ENCODE measurements at regions not wholly inside any gene's neighbourhood (a gene's known extent, or its start where the extent isn't known, plus 50 kb on each side); places are given as distances from the start of the nearest gene placed in this dataset.

DNA sequence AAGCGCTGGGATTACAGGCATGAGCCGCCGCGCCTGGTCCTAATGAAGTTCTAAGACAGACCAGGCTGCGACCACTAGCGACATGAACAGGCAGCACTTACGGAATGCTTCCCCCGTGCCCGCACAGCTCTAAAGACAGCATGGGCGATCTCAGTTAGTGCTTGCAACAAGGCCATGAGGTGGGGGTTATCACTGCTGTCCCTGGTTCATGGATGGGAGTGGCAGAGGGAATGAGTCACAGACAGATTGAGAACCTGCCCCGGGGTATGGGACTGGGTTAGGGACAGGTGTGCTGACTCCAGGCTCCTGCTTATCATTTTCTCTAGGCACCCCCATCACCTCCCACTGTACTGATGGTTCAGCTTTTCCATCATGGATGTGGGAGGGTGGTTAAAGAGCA is 160.9 kb downstream of the VRK1 start:
- Histone ChIP-seq H3K4me1 (ENCODE audit: insufficient read depth, low read length) (peaks cover 2% of the 10 kb centered on the region; the same call in 1 of the 2 replicates), H3K4me3 (ENCODE audit: low read length) (no peak overlapping the region), H3K9me3 (ENCODE audit: insufficient read depth, low read depth, low read length) (no peaks in the 10 kb centered on the region), H3K36me3 (ENCODE audit: insufficient read depth, low read depth, low read length) (no peaks in the 10 kb centered on the region), H3K27ac (ENCODE audit: low read length) (no peak overlapping the region), H3K27me3 (ENCODE audit: insufficient read depth, low read length) (no peaks in the 10 kb centered on the region), H3K9ac (ENCODE audit: low read depth, low read length) (no peak overlapping the region)

DNA sequence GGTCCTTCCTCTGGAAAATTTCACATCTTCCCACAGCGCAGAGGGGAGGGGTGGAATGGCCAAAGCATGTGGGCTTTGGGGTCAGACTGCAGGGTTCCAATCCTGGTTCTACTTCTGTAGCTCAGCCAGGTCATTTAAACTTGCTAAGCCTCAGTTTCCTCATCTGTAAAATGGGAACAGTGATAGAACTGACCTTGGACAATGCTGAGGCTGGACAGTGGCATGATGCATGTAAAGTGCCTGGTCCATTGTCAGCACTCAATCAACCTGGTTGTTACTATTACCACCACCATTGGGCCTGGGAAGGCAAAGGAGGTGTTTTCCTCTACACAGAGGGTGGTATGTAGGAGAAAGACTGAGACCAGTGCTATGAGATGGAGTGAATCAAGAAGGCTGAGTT is 162.8 kb downstream of the VRK1 start:
- no peaks in the 10 kb centered on the region for H3K36me3 ChIP-seq (ENCODE audit: insufficient read depth, low read depth, low read length)
- H3K27ac ChIP-seq (ENCODE audit: low read length), result no peak overlapping the region
- H3K4me1 ChIP-seq (ENCODE audit: insufficient read depth, low read length), result no peaks in the 10 kb centered on the region
- no peak overlapping the region for H3K9ac ChIP-seq (ENCODE audit: low read depth, low read length)
- H3K27me3 ChIP-seq (ENCODE audit: insufficient read depth, low read length), result no peaks in the 10 kb centered on the region
- no peaks in the 10 kb centered on the region for H3K9me3 ChIP-seq (ENCODE audit: insufficient read depth, low read depth, low read length)
- H3K4me3 ChIP-seq (ENCODE audit: low read length), result no peak overlapping the region

DNA sequence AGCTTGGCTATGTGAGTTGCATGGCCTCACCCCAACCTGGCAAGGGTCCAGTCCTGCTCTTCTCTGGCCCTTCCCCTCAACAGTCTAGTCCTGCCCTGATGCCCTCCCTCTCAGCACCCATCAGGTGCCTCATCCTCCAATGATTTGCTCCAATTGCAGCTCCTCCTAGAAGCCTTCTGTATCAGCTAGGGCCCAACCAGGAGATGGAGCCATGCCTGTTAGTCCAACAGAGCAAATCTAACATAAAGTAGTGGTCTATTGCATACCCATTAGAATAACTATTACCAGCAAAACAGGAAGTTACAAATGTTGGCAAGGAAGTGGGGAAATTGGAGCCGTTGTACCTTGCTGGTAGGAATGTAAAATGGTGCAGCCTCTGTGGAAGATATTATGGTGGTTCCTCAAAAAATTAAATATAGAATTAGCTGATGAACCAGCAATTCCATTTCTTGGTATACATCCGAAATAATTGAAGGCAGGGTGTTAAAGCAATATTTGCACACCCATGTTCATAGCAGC is 163.5 kb downstream of the VRK1 start:
- Histone ChIP-seq H3K27me3 (ENCODE audit: insufficient read depth, low read length) (no peaks in the 10 kb centered on the region), H3K27ac (ENCODE audit: low read length) (no peak overlapping the region), H3K4me1 (ENCODE audit: insufficient read depth, low read length) (no peaks in the 10 kb centered on the region), H3K36me3 (ENCODE audit: insufficient read depth, low read depth, low read length) (no peaks in the 10 kb centered on the region), H3K9ac (ENCODE audit: low read depth, low read length) (no peak overlapping the region), H3K4me3 (ENCODE audit: low read length) (no peak overlapping the region), H3K9me3 (ENCODE audit: insufficient read depth, low read depth, low read length) (no peaks in the 10 kb centered on the region)

DNA sequence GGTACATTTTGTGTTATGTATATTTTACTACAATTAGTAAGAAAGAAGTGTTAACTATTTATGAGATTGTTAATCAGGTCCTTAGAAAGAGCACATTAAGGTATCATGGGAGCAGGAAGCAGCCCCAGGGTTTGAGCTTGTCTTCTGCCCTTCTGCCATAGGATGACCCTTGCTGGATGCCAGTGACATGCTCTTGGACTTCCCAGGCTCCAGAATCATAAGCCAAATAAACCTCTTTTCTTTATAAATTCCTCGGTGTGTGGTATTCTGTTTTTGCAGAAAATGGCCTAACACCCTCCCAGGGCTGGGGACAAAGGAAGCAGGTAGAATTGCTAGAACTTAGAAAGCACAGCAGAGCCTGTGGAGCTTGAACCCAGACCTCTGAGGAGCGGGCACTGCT is 164.7 kb downstream of the VRK1 start:
- Histone ChIP-seq H3K9me3 (ENCODE audit: insufficient read depth, low read depth, low read length) (no peaks in the 10 kb centered on the region), H3K4me3 (ENCODE audit: low read length) (no peak overlapping the region)

DNA sequence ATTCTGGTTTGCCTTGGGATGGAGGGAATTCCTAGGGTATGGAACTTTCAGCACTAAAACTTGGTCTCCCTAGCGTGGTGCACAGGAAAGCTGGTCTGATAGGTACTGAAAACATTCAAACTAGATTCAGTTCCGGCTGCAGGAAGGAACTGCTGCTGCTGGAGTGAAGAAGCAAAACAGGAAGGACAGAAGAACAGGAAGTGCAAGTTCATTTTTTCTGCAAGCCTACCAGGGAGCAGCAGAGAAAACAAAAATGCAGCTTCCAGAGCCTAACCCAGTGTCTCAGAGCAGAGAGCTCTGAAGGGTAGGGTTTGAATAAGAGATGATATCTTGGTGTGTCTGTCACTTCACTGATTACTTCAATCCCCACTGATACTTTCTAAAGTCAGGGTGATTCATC is 165.2 kb downstream of the VRK1 start:
- Histone ChIP-seq H3K4me3 (ENCODE audit: low read length) (no peak overlapping the region), H3K27ac (ENCODE audit: low read length) (no peak overlapping the region), H3K9ac (ENCODE audit: low read depth, low read length) (no peak overlapping the region), H3K36me3 (ENCODE audit: insufficient read depth, low read depth, low read length) (no peaks in the 10 kb centered on the region), H3K4me1 (ENCODE audit: insufficient read depth, low read length) (peaks cover 4% of the 10 kb centered on the region; the same call in 1 of the 2 replicates), H3K9me3 (ENCODE audit: insufficient read depth, low read depth, low read length) (no peaks in the 10 kb centered on the region), H3K27me3 (ENCODE audit: insufficient read depth, low read length) (no peaks in the 10 kb centered on the region)

More for the DNA sequence above, 164.7 kb downstream of the VRK1 start:
- Histone ChIP-seq H3K9ac (ENCODE audit: low read depth, low read length) (no peak overlapping the region), H3K36me3 (ENCODE audit: insufficient read depth, low read depth, low read length) (no peaks in the 10 kb centered on the region), H3K27me3 (ENCODE audit: insufficient read depth, low read length) (no peaks in the 10 kb centered on the region), H3K27ac (ENCODE audit: low read length) (no peak overlapping the region), H3K4me1 (ENCODE audit: insufficient read depth, low read length) (peaks cover 4% of the 10 kb centered on the region; the same call in 1 of the 2 replicates)

DNA sequence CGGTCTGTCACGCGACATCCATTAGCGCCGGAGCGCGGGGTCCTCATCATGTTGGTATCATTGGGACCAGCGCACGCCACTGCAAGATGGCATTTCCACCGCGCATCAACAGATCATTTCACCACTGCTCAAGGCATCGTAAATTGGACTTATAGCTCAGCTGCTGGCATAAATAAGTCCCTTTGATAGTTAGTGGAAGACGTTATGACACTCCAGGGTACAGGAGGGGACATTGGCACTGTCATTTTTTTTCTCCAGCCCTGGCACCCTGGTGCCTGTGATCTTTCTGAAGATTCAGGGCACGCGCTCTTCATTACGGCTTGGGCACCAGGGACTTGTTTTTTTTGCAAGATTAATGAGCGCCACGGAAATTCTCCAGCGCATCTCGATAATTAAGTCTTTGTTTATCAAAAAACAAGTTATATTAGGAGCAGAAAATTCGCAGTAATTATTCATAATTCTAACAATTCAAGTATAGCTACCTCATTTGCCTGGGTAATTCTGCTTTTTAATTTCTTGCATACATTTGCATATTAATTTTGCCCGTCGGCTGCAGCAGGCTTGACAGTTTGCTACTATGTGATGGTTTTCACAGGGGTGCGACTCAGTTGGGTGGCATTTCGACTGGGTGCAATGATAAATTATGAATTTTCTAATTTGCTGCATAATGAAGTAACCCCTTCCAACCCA is 167.7 kb downstream of the VRK1 start:
- H3K27ac ChIP-seq (ENCODE audit: low read length), result no peak overlapping the region
- no peak overlapping the region for H3K9ac ChIP-seq (ENCODE audit: low read depth, low read length)
- no peak overlapping the region for H3K4me3 ChIP-seq (ENCODE audit: low read length)
- H3K27me3 ChIP-seq (ENCODE audit: insufficient read depth, low read length), result no peaks in the 10 kb centered on the region
- H3K9me3 ChIP-seq (ENCODE audit: insufficient read depth, low read depth, low read length), result peaks cover 4% of the 10 kb centered on the region
- peaks cover 4% of the 10 kb centered on the region; the same call in 1 of the 2 replicates for H3K4me1 ChIP-seq (ENCODE audit: insufficient read depth, low read length)
- H3K36me3 ChIP-seq (ENCODE audit: insufficient read depth, low read depth, low read length), result no peaks in the 10 kb centered on the region

- peaks cover 4% of the 10 kb centered on the region; the same call in 1 of the 2 replicates for H3K4me1 ChIP-seq (ENCODE audit: insufficient read depth, low read length)
- H3K27me3 ChIP-seq (ENCODE audit: insufficient read depth, low read length), result no peaks in the 10 kb centered on the region
- H3K27ac ChIP-seq (ENCODE audit: low read length), result no peak overlapping the region
- no peak overlapping the region for H3K4me3 ChIP-seq (ENCODE audit: low read length)
- peaks cover 4% of the 10 kb centered on the region for H3K9me3 ChIP-seq (ENCODE audit: insufficient read depth, low read depth, low read length)
- no peak overlapping the region for H3K9ac ChIP-seq (ENCODE audit: low read depth, low read length)
- H3K36me3 ChIP-seq (ENCODE audit: insufficient read depth, low read depth, low read length), result no peaks in the 10 kb centered on the region
Measured at GRCh38 chr14:96965885-96966595, 168.9 kb downstream of the VRK1 start.

DNA sequence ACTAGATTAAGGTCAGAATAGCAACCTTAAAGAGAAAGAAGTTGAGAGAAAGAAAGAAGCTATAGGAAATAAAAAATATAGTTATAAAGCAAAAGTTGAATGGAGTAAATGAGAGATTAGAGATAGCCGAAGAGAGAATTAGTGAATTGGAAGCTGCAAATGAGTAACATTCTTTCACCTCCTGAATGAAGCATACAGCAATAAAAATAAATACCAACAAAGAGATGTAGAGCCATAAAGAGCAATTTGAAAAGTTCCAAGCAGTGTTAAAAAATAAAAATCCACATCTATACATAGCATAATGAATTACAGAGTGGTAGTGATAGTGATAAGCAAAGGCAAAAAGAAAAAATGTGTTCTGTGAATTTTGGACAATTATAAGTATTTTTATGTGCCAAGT is 177.9 kb downstream of the VRK1 start:
- H3K9me3 ChIP-seq (ENCODE audit: insufficient read depth, low read depth, low read length), result peaks cover 20% of the 10 kb centered on the region
- no peaks in the 10 kb centered on the region for H3K36me3 ChIP-seq (ENCODE audit: insufficient read depth, low read depth, low read length)
- no peak overlapping the region for H3K4me3 ChIP-seq (ENCODE audit: low read length)
- no peaks in the 10 kb centered on the region for H3K27me3 ChIP-seq (ENCODE audit: insufficient read depth, low read length)
- no peak overlapping the region for H3K27ac ChIP-seq (ENCODE audit: low read length)
- H3K9ac ChIP-seq (ENCODE audit: low read depth, low read length), result no peak overlapping the region
- H3K4me1 ChIP-seq (ENCODE audit: insufficient read depth, low read length), result no peaks in the 10 kb centered on the region

- no peak overlapping the region for H3K27ac ChIP-seq (ENCODE audit: low read length)
- H3K4me3 ChIP-seq (ENCODE audit: low read length), result no peak overlapping the region
- no peaks in the 10 kb centered on the region for H3K27me3 ChIP-seq (ENCODE audit: insufficient read depth, low read length)
- no peak overlapping the region for H3K9ac ChIP-seq (ENCODE audit: low read depth, low read length)
- H3K4me1 ChIP-seq (ENCODE audit: insufficient read depth, low read length), result no peaks in the 10 kb centered on the region
- peaks cover 19% of the 10 kb centered on the region for H3K9me3 ChIP-seq (ENCODE audit: insufficient read depth, low read depth, low read length)
- H3K36me3 ChIP-seq (ENCODE audit: insufficient read depth, low read depth, low read length), result no peaks in the 10 kb centered on the region
Measured at GRCh38 chr14:96978525-96979272, 181.5 kb downstream of the VRK1 start.

- Histone ChIP-seq H3K27me3 (ENCODE audit: insufficient read depth, low read length) (no peaks in the 10 kb centered on the region), H3K4me3 (ENCODE audit: low read length) (no peak overlapping the region), H3K27ac (ENCODE audit: low read length) (no peak overlapping the region), H3K9me3 (ENCODE audit: insufficient read depth, low read depth, low read length) (peaks cover 10% of the 10 kb centered on the region), H3K4me1 (ENCODE audit: insufficient read depth, low read length) (no peaks in the 10 kb centered on the region), H3K36me3 (ENCODE audit: insufficient read depth, low read depth, low read length) (no peaks in the 10 kb centered on the region), H3K9ac (ENCODE audit: low read depth, low read length) (no peak overlapping the region)
Measured at GRCh38 chr14:96979611-96980074, 182.5 kb downstream of the VRK1 start.

- H3K4me3 ChIP-seq (ENCODE audit: low read length), result no peak overlapping the region
- no peaks in the 10 kb centered on the region for H3K36me3 ChIP-seq (ENCODE audit: insufficient read depth, low read depth, low read length)
- no peak overlapping the region for H3K27ac ChIP-seq (ENCODE audit: low read length)
- no peaks in the 10 kb centered on the region for H3K9me3 ChIP-seq (ENCODE audit: insufficient read depth, low read depth, low read length)
- H3K27me3 ChIP-seq (ENCODE audit: insufficient read depth, low read length), result no peaks in the 10 kb centered on the region
- no peaks in the 10 kb centered on the region for H3K4me1 ChIP-seq (ENCODE audit: insufficient read depth, low read length)
- no peak overlapping the region for H3K9ac ChIP-seq (ENCODE audit: low read depth, low read length)
Measured at GRCh38 chr14:96980835-96981234, 183.7 kb downstream of the VRK1 start.
